ENCODE measurements at regions not wholly inside any gene's neighbourhood (a gene's known extent, or its start where the extent isn't known, plus 50 kb on each side); places are given as distances from the start of the nearest gene placed in this dataset.

DNA sequence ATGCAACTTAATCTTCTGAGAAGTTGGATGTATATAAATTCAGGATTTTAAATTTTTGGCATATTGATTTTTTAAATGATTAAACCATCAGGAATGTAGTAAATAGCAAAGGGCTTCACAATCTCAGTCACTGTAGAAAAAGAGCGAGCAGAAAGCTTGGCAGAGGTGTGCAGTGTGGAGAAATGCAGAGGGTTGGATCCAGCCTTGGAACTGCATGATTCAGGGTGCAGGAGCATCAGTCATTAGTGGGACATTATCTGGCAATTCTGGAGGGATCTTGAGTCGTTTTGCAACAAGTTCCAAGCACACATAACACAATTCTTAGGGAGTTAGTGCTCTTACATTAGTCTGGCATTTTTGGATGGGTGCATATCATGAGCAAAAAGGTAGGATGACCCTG lies 267.9 kb downstream of the PLA2G4A start:
- TF ChIP-seq, protein P1, sequence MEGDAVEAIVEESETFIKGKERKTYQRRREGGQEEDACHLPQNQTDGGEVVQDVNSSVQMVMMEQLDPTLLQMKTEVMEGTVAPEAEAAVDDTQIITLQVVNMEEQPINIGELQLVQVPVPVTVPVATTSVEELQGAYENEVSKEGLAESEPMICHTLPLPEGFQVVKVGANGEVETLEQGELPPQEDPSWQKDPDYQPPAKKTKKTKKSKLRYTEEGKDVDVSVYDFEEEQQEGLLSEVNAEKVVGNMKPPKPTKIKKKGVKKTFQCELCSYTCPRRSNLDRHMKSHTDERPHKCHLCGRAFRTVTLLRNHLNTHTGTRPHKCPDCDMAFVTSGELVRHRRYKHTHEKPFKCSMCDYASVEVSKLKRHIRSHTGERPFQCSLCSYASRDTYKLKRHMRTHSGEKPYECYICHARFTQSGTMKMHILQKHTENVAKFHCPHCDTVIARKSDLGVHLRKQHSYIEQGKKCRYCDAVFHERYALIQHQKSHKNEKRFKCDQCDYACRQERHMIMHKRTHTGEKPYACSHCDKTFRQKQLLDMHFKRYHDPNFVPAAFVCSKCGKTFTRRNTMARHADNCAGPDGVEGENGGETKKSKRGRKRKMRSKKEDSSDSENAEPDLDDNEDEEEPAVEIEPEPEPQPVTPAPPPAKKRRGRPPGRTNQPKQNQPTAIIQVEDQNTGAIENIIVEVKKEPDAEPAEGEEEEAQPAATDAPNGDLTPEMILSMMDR (IDR thresholded peaks at IDR 0.05; ENCODE audit: borderline replicate concordance) = no peak
- no peaks in the 10 kb centered on the region for H3K4me1 ChIP-seq
- peaks cover 13% of the 10 kb centered on the region for H3K9me3 ChIP-seq (replicated peaks)
- no peaks in the 10 kb centered on the region for H3K27me3 ChIP-seq (ENCODE audit: low read depth)
- intact Hi-C loops (cut with micrococcal nuclease) = no loop called here
- no peak for DNase-seq
- H3K27ac ChIP-seq (replicated peaks) = no peak overlapping the region
- no peak overlapping the region for H3K4me3 ChIP-seq
- H3K36me3 ChIP-seq = no peaks in the 10 kb centered on the region

DNA sequence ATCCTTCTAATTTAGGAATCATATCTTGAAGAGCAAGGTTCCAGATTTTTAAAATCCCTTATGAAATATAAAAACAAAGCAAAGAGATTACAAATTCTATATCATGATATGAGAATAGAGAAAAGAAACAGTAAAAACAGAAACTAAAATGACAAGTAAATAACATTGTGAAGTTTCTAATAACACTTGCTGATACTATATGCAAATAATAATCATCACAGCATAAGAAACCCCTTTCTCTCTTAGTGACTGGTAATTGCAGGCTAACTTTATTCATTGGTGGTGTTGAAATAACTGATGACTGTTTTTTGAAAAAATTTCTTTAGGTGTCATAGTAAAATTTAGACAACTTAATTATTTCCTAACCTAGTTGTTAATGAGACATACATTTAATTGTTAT lies 281.6 kb downstream of the PLA2G4A start:
- H3K4me3 ChIP-seq = no peak overlapping the region
- TF ChIP-seq, protein P1 (IDR thresholded peaks at IDR 0.05; ENCODE audit: borderline replicate concordance) = no peak
- no peaks in the 10 kb centered on the region for H3K9me3 ChIP-seq (replicated peaks)
- no peak for DNase-seq
- no peaks in the 10 kb centered on the region for H3K27me3 ChIP-seq (ENCODE audit: low read depth)
- no peaks in the 10 kb centered on the region for H3K4me1 ChIP-seq
- intact Hi-C loops (cut with micrococcal nuclease) = no loop called here
- no peak overlapping the region for H3K27ac ChIP-seq (replicated peaks)
- no peaks in the 10 kb centered on the region for H3K36me3 ChIP-seq

DNA sequence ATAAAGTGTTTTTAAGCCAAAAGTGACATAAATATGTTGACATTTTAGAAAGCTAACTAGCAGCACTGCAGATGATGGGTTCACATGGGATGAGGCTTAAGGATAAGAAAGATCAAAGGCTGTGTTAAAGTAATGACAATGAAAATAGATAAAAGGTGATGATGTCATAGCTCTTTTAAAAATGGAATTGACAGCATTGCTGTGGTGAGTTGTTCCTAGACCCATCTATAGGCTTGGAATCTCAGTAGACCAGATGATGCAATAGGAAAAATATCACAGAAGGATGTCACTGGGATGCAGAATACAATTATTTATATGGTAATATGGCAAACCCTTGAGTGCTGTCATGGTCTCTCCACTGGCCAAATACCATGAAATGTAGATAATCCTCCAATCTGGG lies 286.0 kb downstream of the PLA2G4A start:
- no peak for DNase-seq
- Histone ChIP-seq H3K27ac (replicated peaks) (no peak overlapping the region), H3K27me3 (ENCODE audit: low read depth) (no peaks in the 10 kb centered on the region), H3K4me1 (no peaks in the 10 kb centered on the region), H3K36me3 (no peaks in the 10 kb centered on the region), H3K9me3 (replicated peaks) (no peaks in the 10 kb centered on the region), H3K4me3 (no peak overlapping the region)
- TF ChIP-seq, protein P1 (IDR thresholded peaks at IDR 0.05; ENCODE audit: borderline replicate concordance) = no peak
- intact Hi-C loops (cut with micrococcal nuclease) = no loop called here

DNA sequence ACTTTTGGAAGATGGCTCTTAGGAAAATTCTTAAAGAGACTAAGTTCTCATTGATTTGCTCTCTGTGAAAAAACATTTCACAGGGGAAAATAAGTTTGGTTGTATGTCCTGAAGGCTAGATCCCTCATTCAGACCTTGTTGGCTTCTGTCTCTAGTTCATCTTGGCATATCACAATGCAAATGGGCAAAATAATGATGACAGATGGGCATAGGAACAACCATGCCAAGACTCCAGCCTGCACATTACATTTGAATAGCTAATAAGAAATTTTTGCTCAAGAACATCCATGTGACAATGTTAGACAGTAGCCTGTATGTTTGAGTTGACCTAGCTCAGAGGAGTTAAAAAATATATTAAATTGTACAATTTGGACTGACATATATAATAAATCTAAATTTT lies 292.9 kb downstream of the PLA2G4A start:
- no peaks in the 10 kb centered on the region for H3K4me1 ChIP-seq
- H3K9me3 ChIP-seq (replicated peaks) = no peaks in the 10 kb centered on the region
- no peaks in the 10 kb centered on the region for H3K27me3 ChIP-seq (ENCODE audit: low read depth)
- no peak for DNase-seq
- TF ChIP-seq, protein P1 (IDR thresholded peaks at IDR 0.05; ENCODE audit: borderline replicate concordance) = no peak
- H3K36me3 ChIP-seq = no peaks in the 10 kb centered on the region
- no peak overlapping the region for H3K27ac ChIP-seq (replicated peaks)
- intact Hi-C loops (cut with micrococcal nuclease) = no loop called here
- H3K4me3 ChIP-seq = no peak overlapping the region

DNA sequence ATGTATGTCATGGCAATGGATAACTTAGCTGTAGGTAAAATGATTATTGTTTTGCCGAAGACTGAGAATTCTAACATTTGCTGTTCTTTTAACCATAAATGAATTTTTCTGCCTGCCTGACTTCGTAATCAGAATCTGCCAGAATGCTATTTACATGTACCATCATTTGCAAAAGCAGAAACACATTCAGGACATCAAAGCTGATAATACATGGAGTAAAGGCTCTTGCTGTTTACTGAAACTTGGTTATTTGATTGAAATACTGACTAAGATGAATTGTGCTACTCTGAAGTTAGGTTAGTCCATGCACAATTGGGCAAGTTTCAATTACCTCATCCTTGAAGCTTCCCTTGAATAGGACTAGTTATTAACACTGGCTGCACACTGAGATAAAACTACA lies 293.8 kb downstream of the PLA2G4A start:
- intact Hi-C loops (cut with micrococcal nuclease) = no loop called here

More for the DNA sequence above, 293.8 kb downstream of the PLA2G4A start:
- Histone ChIP-seq H3K9me3 (replicated peaks) (no peaks in the 10 kb centered on the region), H3K4me3 (no peak overlapping the region), H3K27me3 (ENCODE audit: low read depth) (no peaks in the 10 kb centered on the region), H3K27ac (replicated peaks) (no peak overlapping the region), H3K4me1 (no peaks in the 10 kb centered on the region), H3K36me3 (no peaks in the 10 kb centered on the region)
- no peak for DNase-seq
- TF ChIP-seq, protein P1 (IDR thresholded peaks at IDR 0.05; ENCODE audit: borderline replicate concordance) = no peak
